WTC11 (cell line): ENCODE measurements at regions not wholly inside any gene's neighbourhood (a gene's known extent, or its start where the extent isn't known, plus 50 kb on each side); places are given as distances from the start of the nearest gene placed in this dataset.

Source experiments
- ATAC-seq: fragments of 200-7000 bp; cut with Tn5 transposase; 2 replicates; pipeline ENCODE4 v1.10.0; 2021; ENCODE audit warnings: mild to moderate bottlenecking, moderate library complexity
- CTCF ChIA-PET: fragments of 300-600 bp; sonication (Branson Sonifier 250); formaldehyde crosslinking; loops from one replicate; lab custom pipeline; 2021; ENCODE audit warnings: antibody characterized with exemption; lab: Charles Lee
- POLR2A ChIA-PET: fragments of 350-600 bp; sonication (Branson Sonifier 250); formaldehyde crosslinking; loops from one replicate; lab custom pipeline; 2021; ENCODE audit warnings: antibody characterized with exemption; lab: Charles Lee
- DNase-seq: peaks from one replicate; pipeline ENCODE4 v3.0.0; 2021; ENCODE audit warnings: low spot score
- H3K27ac Mint-ChIP-seq: 2 replicates; pipeline ENCODE4 v1.8.0; 2021; ENCODE audit warnings: mixed read lengths
- H3K27me3 Mint-ChIP-seq: 2 replicates; pipeline ENCODE4 v1.8.0; 2021; ENCODE audit warnings: low read depth, mild to moderate bottlenecking, moderate library complexity, mixed read lengths
- H3K36me3 Mint-ChIP-seq: 2 replicates; pipeline ENCODE4 v1.8.0; 2021; ENCODE audit warnings: mixed read lengths
- H3K4me1 Mint-ChIP-seq: 2 replicates; pipeline ENCODE4 v1.8.0; 2022; ENCODE audit warnings: mixed read lengths
- H3K4me3 Mint-ChIP-seq: 2 replicates; pipeline ENCODE4 v1.8.0; 2021; ENCODE audit warnings: mild to moderate bottlenecking, moderate library complexity, mixed read lengths
- H3K9me3 Mint-ChIP-seq: 2 replicates; pipeline ENCODE4 v1.8.0; 2021; ENCODE audit warnings: mixed read lengths
- GRHL2 ChIP-seq: fragments of 250-450 bp; sonication (Bioruptor Pico); IDR thresholded peaks from 2 replicates; pipeline ENCODE4 v1.8.0; 2022; ENCODE audit warnings: mild to moderate bottlenecking, moderate library complexity; ENCODE audit not compliant: insufficient replicate concordance, severe bottlenecking
- HMGA2 ChIP-seq: fragments of 250-450 bp; sonication (Bioruptor Pico); IDR thresholded peaks from 2 replicates; pipeline ENCODE4 v1.4.0; 2021; ENCODE audit warnings: mild to moderate bottlenecking, moderate library complexity
- NFE2L1 ChIP-seq: sonication (generic); formaldehyde crosslinking; IDR thresholded peaks from 2 replicates; pipeline ENCODE4 v1.8.1; 2023; ENCODE audit warnings: missing genetic modification reagents
- RORB ChIP-seq: fragments of 250-450 bp; sonication (Bioruptor Pico); IDR thresholded peaks from 2 replicates; pipeline ENCODE4 v1.9.0; 2021; ENCODE audit warnings: mild to moderate bottlenecking
- SMAD4 ChIP-seq: sonication (generic); formaldehyde crosslinking; IDR thresholded peaks from 2 replicates; pipeline ENCODE4 v1.8.0; 2022; ENCODE audit warnings: mild to moderate bottlenecking, missing genetic modification reagents
- TCF7 ChIP-seq: sonication (generic); formaldehyde crosslinking; IDR thresholded peaks from 2 replicates; pipeline ENCODE4 v1.8.0; 2022; ENCODE audit warnings: mild to moderate bottlenecking, low read depth, missing genetic modification reagents, moderate library complexity
- ZBTB21 ChIP-seq: sonication (generic); formaldehyde crosslinking; IDR thresholded peaks from 2 replicates; pipeline ENCODE4 v1.8.1; 2023; ENCODE audit warnings: mild to moderate bottlenecking, missing genetic modification reagents, borderline replicate concordance
- ZNF121 ChIP-seq: sonication (generic); formaldehyde crosslinking; IDR thresholded peaks from 2 replicates; pipeline ENCODE4 v1.8.0; 2023; ENCODE audit warnings: missing genetic modification reagents
- ZNF219 ChIP-seq: sonication (generic); formaldehyde crosslinking; IDR thresholded peaks from 2 replicates; pipeline ENCODE4 v1.8.0; 2023; ENCODE audit warnings: missing genetic modification reagents, mild to moderate bottlenecking, borderline replicate concordance
- ZNF263 ChIP-seq: sonication (generic); formaldehyde crosslinking; IDR thresholded peaks from 2 replicates; pipeline ENCODE4 v1.8.1; 2022; ENCODE audit warnings: low read depth, mild to moderate bottlenecking, moderate library complexity, missing genetic modification reagents
- ZNF416 ChIP-seq: fragments of 250-450 bp; sonication (Bioruptor Pico); IDR thresholded peaks from 2 replicates; pipeline ENCODE4 v1.9.0; 2021; ENCODE audit warnings: mild to moderate bottlenecking, inconsistent platforms
- TF ChIP-seq, protein P1 (sequence below): sonication (generic); formaldehyde crosslinking; IDR thresholded peaks from 2 replicates; pipeline ENCODE4 v1.8.0; 2022; ENCODE audit warnings: mild to moderate bottlenecking, missing genetic modification reagents
- TF ChIP-seq, protein P2 (sequence below): sonication (generic); formaldehyde crosslinking; IDR thresholded peaks from 2 replicates; pipeline ENCODE4 v1.8.1; 2023; ENCODE audit warnings: mild to moderate bottlenecking, moderate library complexity, missing genetic modification reagents
- TF ChIP-seq, protein P3 (sequence below): fragments of 250-450 bp; sonication (Bioruptor Pico); IDR thresholded peaks from 2 replicates; pipeline ENCODE4 v2.1.2; 2022; ENCODE audit warnings: mild to moderate bottlenecking, moderate library complexity
- TF ChIP-seq, protein P4 (sequence below): sonication (generic); formaldehyde crosslinking; IDR thresholded peaks from 2 replicates; pipeline ENCODE4 v1.8.0; 2022; ENCODE audit warnings: mild to moderate bottlenecking, missing genetic modification reagents
- TF ChIP-seq, protein P5 (sequence below): sonication (generic); formaldehyde crosslinking; IDR thresholded peaks from 2 replicates; pipeline ENCODE4 v1.8.1; 2023; ENCODE audit warnings: mild to moderate bottlenecking, missing genetic modification reagents, borderline replicate concordance
- TF ChIP-seq, protein P6 (sequence below): sonication (generic); formaldehyde crosslinking; IDR thresholded peaks from 2 replicates; pipeline ENCODE4 v1.8.1; 2023; ENCODE audit warnings: mild to moderate bottlenecking, missing genetic modification reagents

DNA sequence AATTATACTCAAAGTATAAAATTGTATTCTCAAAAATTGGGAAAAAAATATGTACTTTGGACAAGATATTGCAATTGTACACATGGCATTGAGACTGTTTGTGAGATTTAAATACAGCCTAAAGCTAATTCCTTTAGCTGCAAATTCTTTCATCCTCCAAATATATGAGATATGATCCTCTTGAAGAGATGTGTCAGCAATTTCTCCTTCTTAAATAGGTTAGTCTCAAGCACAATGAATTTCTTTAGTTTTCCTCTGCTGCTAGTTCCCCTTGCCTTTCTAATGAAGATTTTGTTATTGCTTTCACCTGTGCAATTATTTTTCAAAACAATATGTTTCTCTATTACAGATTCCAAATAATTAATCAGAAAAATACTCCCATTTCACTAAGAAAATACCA lies 153.4 kb upstream of the GULP1 start (continued):
- TF ChIP-seq, protein P1, sequence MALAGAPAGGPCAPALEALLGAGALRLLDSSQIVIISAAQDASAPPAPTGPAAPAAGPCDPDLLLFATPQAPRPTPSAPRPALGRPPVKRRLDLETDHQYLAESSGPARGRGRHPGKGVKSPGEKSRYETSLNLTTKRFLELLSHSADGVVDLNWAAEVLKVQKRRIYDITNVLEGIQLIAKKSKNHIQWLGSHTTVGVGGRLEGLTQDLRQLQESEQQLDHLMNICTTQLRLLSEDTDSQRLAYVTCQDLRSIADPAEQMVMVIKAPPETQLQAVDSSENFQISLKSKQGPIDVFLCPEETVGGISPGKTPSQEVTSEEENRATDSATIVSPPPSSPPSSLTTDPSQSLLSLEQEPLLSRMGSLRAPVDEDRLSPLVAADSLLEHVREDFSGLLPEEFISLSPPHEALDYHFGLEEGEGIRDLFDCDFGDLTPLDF (CRISPR knock-in tag) = no peak
- TF ChIP-seq ZNF121 (no peak), ZNF416 (CRISPR knock-in tag) (no peak), ZNF219 (no peak)
- TF ChIP-seq, protein P2, sequence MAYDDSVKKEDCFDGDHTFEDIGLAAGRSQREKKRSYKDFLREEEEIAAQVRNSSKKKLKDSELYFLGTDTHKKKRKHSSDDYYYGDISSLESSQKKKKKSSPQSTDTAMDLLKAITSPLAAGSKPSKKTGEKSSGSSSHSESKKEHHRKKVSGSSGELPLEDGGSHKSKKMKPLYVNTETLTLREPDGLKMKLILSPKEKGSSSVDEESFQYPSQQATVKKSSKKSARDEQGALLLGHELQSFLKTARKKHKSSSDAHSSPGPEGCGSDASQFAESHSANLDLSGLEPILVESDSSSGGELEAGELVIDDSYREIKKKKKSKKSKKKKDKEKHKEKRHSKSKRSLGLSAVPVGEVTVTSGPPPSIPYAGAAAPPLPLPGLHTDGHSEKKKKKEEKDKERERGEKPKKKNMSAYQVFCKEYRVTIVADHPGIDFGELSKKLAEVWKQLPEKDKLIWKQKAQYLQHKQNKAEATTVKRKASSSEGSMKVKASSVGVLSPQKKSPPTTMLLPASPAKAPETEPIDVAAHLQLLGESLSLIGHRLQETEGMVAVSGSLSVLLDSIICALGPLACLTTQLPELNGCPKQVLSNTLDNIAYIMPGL (CRISPR knock-in tag) = no peak
- TF ChIP-seq, protein P3, sequence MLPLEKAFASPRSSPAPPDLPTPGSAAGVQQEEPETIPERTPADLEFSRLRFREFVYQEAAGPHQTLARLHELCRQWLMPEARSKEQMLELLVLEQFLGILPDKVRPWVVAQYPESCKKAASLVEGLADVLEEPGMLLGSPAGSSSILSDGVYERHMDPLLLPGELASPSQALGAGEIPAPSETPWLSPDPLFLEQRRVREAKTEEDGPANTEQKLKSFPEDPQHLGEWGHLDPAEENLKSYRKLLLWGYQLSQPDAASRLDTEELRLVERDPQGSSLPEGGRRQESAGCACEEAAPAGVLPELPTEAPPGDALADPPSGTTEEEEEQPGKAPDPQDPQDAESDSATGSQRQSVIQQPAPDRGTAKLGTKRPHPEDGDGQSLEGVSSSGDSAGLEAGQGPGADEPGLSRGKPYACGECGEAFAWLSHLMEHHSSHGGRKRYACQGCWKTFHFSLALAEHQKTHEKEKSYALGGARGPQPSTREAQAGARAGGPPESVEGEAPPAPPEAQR (CRISPR knock-in tag) = no peak

DNA sequence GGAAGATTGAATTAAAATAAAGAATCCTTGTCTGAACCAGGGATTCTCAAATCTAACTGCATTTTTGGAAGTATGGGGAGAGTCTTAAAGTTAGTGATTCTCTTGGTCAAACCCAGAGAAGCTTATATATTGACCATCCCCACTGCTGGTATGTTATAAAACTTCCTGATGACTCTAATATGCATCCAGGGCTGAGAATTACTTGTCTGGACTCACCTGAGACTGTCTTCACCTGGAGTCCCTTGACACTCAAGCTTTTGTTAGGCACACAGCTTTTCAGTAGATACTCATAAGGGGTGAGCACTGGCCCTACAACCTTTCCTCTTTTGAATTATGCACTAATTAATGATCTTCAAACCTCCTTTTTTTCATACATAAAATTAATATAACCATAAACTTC lies 149.6 kb upstream of the GULP1 start:
- ChIA-PET POLR2A (interaction anchor here (0.6 kb wide), 1 partner anchor 17 kb away, joined by 3 read pairs; no protein-coding TSS in a partner anchor), CTCF (no interaction called here)
- ATAC-seq (no peak), DNase-seq (no peak)
- H3K27me3 Mint-ChIP-seq = no peaks in the 10 kb centered on the region
- peaks cover 3% of the 10 kb centered on the region for H3K9me3 Mint-ChIP-seq
- no peak overlapping the region for H3K27ac Mint-ChIP-seq
- H3K36me3 Mint-ChIP-seq = no peaks in the 10 kb centered on the region
- H3K4me1 Mint-ChIP-seq = peaks cover 12% of the 10 kb centered on the region
- no peak overlapping the region for H3K4me3 Mint-ChIP-seq
- TF ChIP-seq GRHL2 (CRISPR knock-in tag) = no peak
- no peak for TF ChIP-seq NFE2L1 (CRISPR knock-in tag)
- TF ChIP-seq SMAD4 (CRISPR knock-in tag) = no peak
- TF ChIP-seq, protein P4, sequence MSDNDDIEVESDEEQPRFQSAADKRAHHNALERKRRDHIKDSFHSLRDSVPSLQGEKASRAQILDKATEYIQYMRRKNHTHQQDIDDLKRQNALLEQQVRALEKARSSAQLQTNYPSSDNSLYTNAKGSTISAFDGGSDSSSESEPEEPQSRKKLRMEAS (CRISPR knock-in tag) = no peak
- no peak for TF ChIP-seq ZNF263
- TF ChIP-seq, protein P5, sequence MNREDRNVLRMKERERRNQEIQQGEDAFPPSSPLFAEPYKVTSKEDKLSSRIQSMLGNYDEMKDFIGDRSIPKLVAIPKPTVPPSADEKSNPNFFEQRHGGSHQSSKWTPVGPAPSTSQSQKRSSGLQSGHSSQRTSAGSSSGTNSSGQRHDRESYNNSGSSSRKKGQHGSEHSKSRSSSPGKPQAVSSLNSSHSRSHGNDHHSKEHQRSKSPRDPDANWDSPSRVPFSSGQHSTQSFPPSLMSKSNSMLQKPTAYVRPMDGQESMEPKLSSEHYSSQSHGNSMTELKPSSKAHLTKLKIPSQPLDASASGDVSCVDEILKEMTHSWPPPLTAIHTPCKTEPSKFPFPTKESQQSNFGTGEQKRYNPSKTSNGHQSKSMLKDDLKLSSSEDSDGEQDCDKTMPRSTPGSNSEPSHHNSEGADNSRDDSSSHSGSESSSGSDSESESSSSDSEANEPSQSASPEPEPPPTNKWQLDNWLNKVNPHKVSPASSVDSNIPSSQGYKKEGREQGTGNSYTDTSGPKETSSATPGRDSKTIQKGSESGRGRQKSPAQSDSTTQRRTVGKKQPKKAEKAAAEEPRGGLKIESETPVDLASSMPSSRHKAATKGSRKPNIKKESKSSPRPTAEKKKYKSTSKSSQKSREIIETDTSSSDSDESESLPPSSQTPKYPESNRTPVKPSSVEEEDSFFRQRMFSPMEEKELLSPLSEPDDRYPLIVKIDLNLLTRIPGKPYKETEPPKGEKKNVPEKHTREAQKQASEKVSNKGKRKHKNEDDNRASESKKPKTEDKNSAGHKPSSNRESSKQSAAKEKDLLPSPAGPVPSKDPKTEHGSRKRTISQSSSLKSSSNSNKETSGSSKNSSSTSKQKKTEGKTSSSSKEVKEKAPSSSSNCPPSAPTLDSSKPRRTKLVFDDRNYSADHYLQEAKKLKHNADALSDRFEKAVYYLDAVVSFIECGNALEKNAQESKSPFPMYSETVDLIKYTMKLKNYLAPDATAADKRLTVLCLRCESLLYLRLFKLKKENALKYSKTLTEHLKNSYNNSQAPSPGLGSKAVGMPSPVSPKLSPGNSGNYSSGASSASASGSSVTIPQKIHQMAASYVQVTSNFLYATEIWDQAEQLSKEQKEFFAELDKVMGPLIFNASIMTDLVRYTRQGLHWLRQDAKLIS (CRISPR knock-in tag) = no peak
- TF ChIP-seq, protein P6, sequence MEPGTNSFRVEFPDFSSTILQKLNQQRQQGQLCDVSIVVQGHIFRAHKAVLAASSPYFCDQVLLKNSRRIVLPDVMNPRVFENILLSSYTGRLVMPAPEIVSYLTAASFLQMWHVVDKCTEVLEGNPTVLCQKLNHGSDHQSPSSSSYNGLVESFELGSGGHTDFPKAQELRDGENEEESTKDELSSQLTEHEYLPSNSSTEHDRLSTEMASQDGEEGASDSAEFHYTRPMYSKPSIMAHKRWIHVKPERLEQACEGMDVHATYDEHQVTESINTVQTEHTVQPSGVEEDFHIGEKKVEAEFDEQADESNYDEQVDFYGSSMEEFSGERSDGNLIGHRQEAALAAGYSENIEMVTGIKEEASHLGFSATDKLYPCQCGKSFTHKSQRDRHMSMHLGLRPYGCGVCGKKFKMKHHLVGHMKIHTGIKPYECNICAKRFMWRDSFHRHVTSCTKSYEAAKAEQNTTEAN (CRISPR knock-in tag) = no peak
- no peak for TF ChIP-seq TCF7 (CRISPR knock-in tag)
- TF ChIP-seq HMGA2 (CRISPR knock-in tag) = no peak
- TF ChIP-seq RORB (CRISPR knock-in tag) = no peak
- TF ChIP-seq ZBTB21 (CRISPR knock-in tag) = no peak
